Effector memory CD8-positive, alpha-beta T cell (primary cell): ENCODE measurements at regions not wholly inside any gene's neighbourhood (a gene's known extent, or its start where the extent isn't known, plus 50 kb on each side); places are given as distances from the start of the nearest gene placed in this dataset.

Experiments used
- ATAC-seq: fragments of 150-1000 bp; cut with Tn5 transposase; replicated peaks from 2 replicates; pipeline ENCODE4 v1.10.0; 2021; ENCODE audit warnings: mild to moderate bottlenecking, moderate library complexity
- DNase-seq, 3 experiments: peaks; one replicate each; pipeline ENCODE4 v3.0.0; 2021
- H3K27ac Mint-ChIP-seq, 2 donors: one replicate each; pipeline ENCODE4 v1.8.0; 2022; ENCODE audit warnings: mild to moderate bottlenecking in 2 of 2, mixed read lengths in 2 of 2, moderate library complexity in 2 of 2
- H3K27me3 Mint-ChIP-seq, 2 donors: one replicate each; pipeline ENCODE4 v1.8.0; 2022; ENCODE audit warnings: mixed read lengths in 2 of 2
- H3K36me3 Mint-ChIP-seq: one replicate; pipeline ENCODE4 v1.8.0; 2022; ENCODE audit warnings: mild to moderate bottlenecking, moderate library complexity, mixed read lengths; ENCODE audit not compliant: insufficient read depth
- H3K4me1 Mint-ChIP-seq, 2 donors: one replicate each; pipeline ENCODE4 v1.8.0; 2022; ENCODE audit warnings: low read depth in 2 of 2, mixed read lengths in 2 of 2
- H3K4me3 Mint-ChIP-seq, 2 donors: one replicate each; pipeline ENCODE4 v1.8.0; 2022; ENCODE audit warnings: mild to moderate bottlenecking in 2 of 2, mixed read lengths in 2 of 2, moderate library complexity in 2 of 2
- H3K9me3 Mint-ChIP-seq, 2 donors: one replicate each; pipeline ENCODE4 v1.8.0; 2022; ENCODE audit warnings: mixed read lengths in 2 of 2

GRCh38 chr9:21687351-21687750, 115.1 kb upstream of the MTAP start:
- no peaks in the 10 kb centered on the region for H3K36me3 Mint-ChIP-seq
- H3K9me3 Mint-ChIP-seq = no peaks in the 10 kb centered on the region
- H3K4me1 Mint-ChIP-seq = peaks cover 2 to 3% of the 10 kb centered on the region in 2 donors
- ATAC-seq (no peak), DNase-seq (no peak)
- peaks cover 0 to 9% of the 10 kb centered on the region in 2 donors for H3K27me3 Mint-ChIP-seq
- no peak overlapping the region for H3K4me3 Mint-ChIP-seq
- no peak overlapping the region for H3K27ac Mint-ChIP-seq

- ATAC-seq = no peak
- Mint-ChIP-seq H3K27ac (no peak overlapping the region), H3K4me1 (peaks cover 2 to 3% of the 10 kb centered on the region in 2 donors), H3K4me3 (peak overlapping the region; percentile 19 to 50), H3K9me3 (no peaks in the 10 kb centered on the region), H3K27me3 (peaks cover 0 to 12% of the 10 kb centered on the region in 2 donors), H3K36me3 (no peaks in the 10 kb centered on the region)
- no peak for DNase-seq
Observed at GRCh38 chr9:21688108-21689102, 114.0 kb upstream of the MTAP start.

GRCh38 chr9:21689854-21690253, 112.6 kb upstream of the MTAP start:
- H3K27ac Mint-ChIP-seq = no peak overlapping the region
- ATAC-seq = no peak
- no peak overlapping the region for H3K4me3 Mint-ChIP-seq
- no peaks in the 10 kb centered on the region for H3K36me3 Mint-ChIP-seq
- H3K27me3 Mint-ChIP-seq = peaks cover 5 to 15% of the 10 kb centered on the region in 2 donors
- DNase-seq = no peak
- H3K4me1 Mint-ChIP-seq = peaks cover under 1 to 3% of the 10 kb centered on the region in 2 donors
- no peaks in the 10 kb centered on the region for H3K9me3 Mint-ChIP-seq

GRCh38 chr9:21690561-21690960, 111.9 kb upstream of the MTAP start:
- Mint-ChIP-seq H3K27me3 (peaks cover 12 to 22% of the 10 kb centered on the region in 2 donors), H3K36me3 (no peaks in the 10 kb centered on the region), H3K9me3 (no peaks in the 10 kb centered on the region), H3K27ac (no peak overlapping the region), H3K4me1 (peaks cover 0 to 3% of the 10 kb centered on the region in 2 donors), H3K4me3 (no peak overlapping the region)
- ATAC-seq (no peak), DNase-seq (no peak)

GRCh38 chr9:21692390-21692789, 110.0 kb upstream of the MTAP start:
- Mint-ChIP-seq H3K27ac (no peak overlapping the region), H3K4me3 (no peak overlapping the region), H3K4me1 (peaks cover 0 to 3% of the 10 kb centered on the region in 2 donors), H3K9me3 (peaks cover 0 to 1% of the 10 kb centered on the region in 2 donors), H3K27me3 (peaks cover 20 to 22% of the 10 kb centered on the region in 2 donors), H3K36me3 (no peaks in the 10 kb centered on the region)
- ATAC-seq (no peak), DNase-seq (no peak)

GRCh38 chr9:21694424-21694823, 108.0 kb upstream of the MTAP start:
- DNase-seq (no peak), ATAC-seq (no peak)
- no peaks in the 10 kb centered on the region for H3K36me3 Mint-ChIP-seq
- H3K27me3 Mint-ChIP-seq = peaks cover 30 to 33% of the 10 kb centered on the region in 2 donors
- H3K9me3 Mint-ChIP-seq = peaks cover 0 to 2% of the 10 kb centered on the region in 2 donors
- H3K27ac Mint-ChIP-seq = no peak overlapping the region
- H3K4me1 Mint-ChIP-seq = no peaks in the 10 kb centered on the region
- H3K4me3 Mint-ChIP-seq = no peak overlapping the region

- no peaks in the 10 kb centered on the region for H3K4me1 Mint-ChIP-seq
- no peak overlapping the region for H3K27ac Mint-ChIP-seq
- H3K36me3 Mint-ChIP-seq = no peaks in the 10 kb centered on the region
- no peak for DNase-seq
- H3K27me3 Mint-ChIP-seq = peaks cover 30 to 36% of the 10 kb centered on the region in 2 donors
- ATAC-seq = no peak
- no peak overlapping the region for H3K4me3 Mint-ChIP-seq
- peaks cover 0 to 2% of the 10 kb centered on the region in 2 donors for H3K9me3 Mint-ChIP-seq
Observed at GRCh38 chr9:21695443-21695842, 107.0 kb upstream of the MTAP start.

GRCh38 chr9:21695874-21696341, 106.5 kb upstream of the MTAP start:
- Mint-ChIP-seq H3K27me3 (peaks cover 30 to 36% of the 10 kb centered on the region in 2 donors), H3K27ac (no peak overlapping the region), H3K36me3 (no peaks in the 10 kb centered on the region), H3K4me3 (no peak overlapping the region), H3K4me1 (no peaks in the 10 kb centered on the region), H3K9me3 (peaks cover 0 to 2% of the 10 kb centered on the region in 2 donors)
- ATAC-seq (no peak), DNase-seq (no peak)

- DNase-seq (no peak), ATAC-seq (no peak)
- peaks cover 0 to 2% of the 10 kb centered on the region in 2 donors for H3K9me3 Mint-ChIP-seq
Observed at GRCh38 chr9:21696411-21696871, 106.0 kb upstream of the MTAP start.

GRCh38 chr9:21708260-21708711, 94.2 kb upstream of the MTAP start:
- no peak for ATAC-seq
- Mint-ChIP-seq H3K36me3 (no peaks in the 10 kb centered on the region), H3K27ac (no peak overlapping the region), H3K9me3 (no peaks in the 10 kb centered on the region), H3K4me1 (peaks cover 3 to 4% of the 10 kb centered on the region in 2 donors), H3K27me3 (peaks cover 20 to 33% of the 10 kb centered on the region in 2 donors), H3K4me3 (no peak overlapping the region)
- no peak for DNase-seq

More at GRCh38 chr9:21696411-21696871, 106.0 kb upstream of the MTAP start:
- Mint-ChIP-seq H3K4me1 (no peaks in the 10 kb centered on the region), H3K27me3 (peaks cover 27 to 36% of the 10 kb centered on the region in 2 donors), H3K36me3 (no peaks in the 10 kb centered on the region), H3K4me3 (no peak overlapping the region), H3K27ac (no peak overlapping the region)

- no peak overlapping the region for H3K27ac Mint-ChIP-seq
- no peak overlapping the region for H3K4me3 Mint-ChIP-seq
- no peaks in the 10 kb centered on the region for H3K9me3 Mint-ChIP-seq
- H3K27me3 Mint-ChIP-seq = peaks cover 19 to 34% of the 10 kb centered on the region in 2 donors
- peaks cover 3 to 4% of the 10 kb centered on the region in 2 donors for H3K4me1 Mint-ChIP-seq
- no peak for DNase-seq
- H3K36me3 Mint-ChIP-seq = no peaks in the 10 kb centered on the region
- ATAC-seq = no peak
Observed at GRCh38 chr9:21708856-21709255, 93.6 kb upstream of the MTAP start.

GRCh38 chr9:21709464-21710058, 92.9 kb upstream of the MTAP start:
- ATAC-seq = peak; percentile 75
- peak; percentile 60 to 66 (median 62) for DNase-seq
- Mint-ChIP-seq H3K4me1 (peaks cover 3 to 4% of the 10 kb centered on the region in 2 donors), H3K9me3 (no peaks in the 10 kb centered on the region), H3K27ac (no peak overlapping the region), H3K27me3 (peaks cover 19 to 41% of the 10 kb centered on the region in 2 donors), H3K4me3 (no peak overlapping the region), H3K36me3 (no peaks in the 10 kb centered on the region)

GRCh38 chr9:21710548-21711191, 91.8 kb upstream of the MTAP start:
- ATAC-seq (no peak), DNase-seq (no peak)
- H3K4me1 Mint-ChIP-seq = peaks cover 3 to 4% of the 10 kb centered on the region in 2 donors
- H3K9me3 Mint-ChIP-seq = no peaks in the 10 kb centered on the region
- H3K36me3 Mint-ChIP-seq = peaks cover 3% of the 10 kb centered on the region
- peaks cover 21 to 50% of the 10 kb centered on the region in 2 donors for H3K27me3 Mint-ChIP-seq
- H3K4me3 Mint-ChIP-seq = no peak overlapping the region
- H3K27ac Mint-ChIP-seq = no peak overlapping the region
